HG03520 (cell line): ENCODE measurements at regions not wholly inside any gene's neighbourhood (a gene's known extent, or its start where the extent isn't known, plus 50 kb on each side); places are given as distances from the start of the nearest gene placed in this dataset.

ENCODE experiments used
- ATAC-seq: cut with Tn5 transposase; IDR thresholded peaks from one replicate; pipeline ENCODE4 v1.9.1; 2021; ENCODE audit warnings: mild to moderate bottlenecking, moderate library complexity; ENCODE audit not compliant: unreplicated experiment

DNA sequence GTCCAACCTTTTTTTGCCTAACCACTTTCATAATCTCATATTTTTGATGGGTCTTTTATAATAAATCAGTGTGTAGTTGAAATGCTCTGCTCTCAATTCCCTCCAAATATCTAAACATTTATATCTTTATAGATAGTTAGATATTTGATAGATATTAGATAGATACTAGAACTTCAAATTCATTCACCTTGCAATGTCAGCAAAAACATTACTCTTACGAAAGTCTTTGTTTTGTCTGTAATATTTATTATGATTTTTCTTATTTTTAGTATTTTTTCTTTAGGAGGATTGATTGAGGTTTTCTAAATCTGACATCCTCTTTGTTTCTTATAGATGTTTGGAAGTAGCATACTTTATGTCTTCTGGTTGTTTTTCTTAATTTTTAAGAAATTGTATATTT lies 2563.6 kb downstream of the PCDH7 start:
- no peak for ATAC-seq

DNA sequence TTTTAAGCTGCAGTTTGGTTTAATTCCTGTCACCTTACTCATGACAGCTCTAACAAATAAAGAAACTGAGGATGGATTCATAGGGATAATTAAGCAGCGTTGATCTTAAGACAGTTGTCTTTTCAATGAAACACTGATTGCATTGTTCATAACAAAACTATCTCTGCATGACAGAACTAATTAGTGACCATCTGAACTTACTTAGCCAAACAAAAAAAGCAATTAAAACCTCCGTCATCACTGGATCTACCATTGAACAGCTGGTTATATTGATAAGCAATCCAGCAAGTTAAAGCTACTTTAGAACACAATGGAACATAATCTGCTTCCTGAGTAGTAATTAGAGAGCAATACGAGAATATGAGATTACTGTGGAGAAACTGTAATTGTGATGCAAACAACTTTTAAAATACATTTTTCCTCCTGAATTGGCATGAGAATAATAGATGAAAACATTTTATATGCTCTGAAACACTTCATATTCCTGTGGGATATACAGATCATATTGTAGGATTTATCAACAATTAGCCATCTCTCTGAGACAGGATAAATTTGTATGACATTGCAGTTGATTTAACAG lies 2576.8 kb downstream of the PCDH7 start:
- ATAC-seq = no peak

DNA sequence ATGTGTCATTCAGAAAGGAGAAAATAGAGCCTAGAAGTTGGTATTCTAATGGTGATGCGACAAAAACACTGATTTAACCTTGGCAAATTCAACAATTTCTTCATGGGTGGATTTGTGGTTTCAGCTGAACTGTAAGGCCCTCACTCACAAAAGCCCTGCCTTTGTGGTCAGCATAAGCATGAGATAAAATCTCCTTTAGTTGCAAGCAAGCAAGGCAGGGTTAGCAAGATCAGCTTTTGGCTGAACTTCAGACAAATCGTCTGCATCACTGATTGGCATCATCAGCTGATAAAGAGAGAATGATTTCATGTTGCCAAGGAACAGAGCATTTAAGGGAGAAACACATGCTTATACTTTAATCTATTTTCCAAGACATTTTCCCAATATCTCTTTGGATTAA lies 2582.2 kb downstream of the PCDH7 start:
- no peak for ATAC-seq

DNA sequence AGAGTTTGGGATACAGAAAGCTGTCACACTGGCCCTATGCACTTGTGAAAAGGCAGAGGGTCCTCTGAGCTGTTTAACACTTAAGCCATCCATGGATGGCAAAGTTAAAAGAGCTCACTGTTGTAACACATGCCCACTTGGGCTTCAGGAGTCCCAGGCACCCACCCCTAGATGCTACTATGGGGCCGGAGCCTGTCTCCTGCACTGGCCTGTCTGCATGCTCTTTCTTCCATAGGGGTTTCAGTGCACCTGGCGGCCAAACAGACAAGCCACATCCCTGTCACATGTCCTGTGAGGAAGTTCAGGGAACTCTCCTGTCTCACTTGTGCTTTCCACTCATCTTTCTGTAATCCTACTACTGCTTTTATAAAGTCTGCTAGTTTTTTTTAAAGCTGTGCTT lies 2586.0 kb downstream of the PCDH7 start:
- ATAC-seq = no peak

DNA sequence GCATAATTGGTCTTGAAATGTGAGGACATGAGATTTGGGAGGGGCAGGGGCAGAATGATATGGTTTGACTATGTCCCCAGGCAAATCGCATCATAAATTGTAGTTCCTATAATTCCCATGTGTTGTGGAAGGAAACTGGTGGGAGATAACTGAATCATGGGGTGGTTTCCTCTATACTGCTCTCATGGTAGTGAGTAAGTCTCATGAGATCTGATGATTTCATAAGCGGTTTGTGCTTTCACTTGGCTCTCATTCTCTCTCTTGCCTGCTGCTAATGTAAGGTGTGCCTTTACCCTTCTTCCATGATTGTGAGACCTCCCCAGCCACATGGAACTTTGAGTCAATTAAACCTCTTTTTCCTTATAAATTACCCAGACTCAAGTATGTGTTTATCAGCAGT lies 2595.9 kb downstream of the PCDH7 start:
- no peak for ATAC-seq

DNA sequence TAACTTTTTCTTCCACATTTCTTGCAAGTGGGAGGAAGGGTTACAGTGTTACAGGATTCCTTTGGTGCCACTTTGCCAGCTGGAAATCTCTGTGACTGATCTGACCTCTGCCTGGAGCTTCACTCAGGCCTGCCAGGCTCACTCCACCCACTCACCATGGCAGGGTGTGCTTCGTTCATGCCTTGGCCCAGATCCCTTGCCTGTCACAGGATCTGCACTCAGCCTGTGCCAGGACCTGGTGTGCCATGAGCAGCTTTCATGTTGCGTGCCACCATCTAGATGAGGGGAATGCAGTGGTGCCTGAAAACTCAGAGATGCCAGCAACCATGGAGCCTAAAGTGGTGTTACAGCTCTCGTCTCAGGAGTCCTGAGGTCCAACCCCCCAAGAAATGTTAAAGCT lies 2596.4 kb downstream of the PCDH7 start:
- no peak for ATAC-seq

DNA sequence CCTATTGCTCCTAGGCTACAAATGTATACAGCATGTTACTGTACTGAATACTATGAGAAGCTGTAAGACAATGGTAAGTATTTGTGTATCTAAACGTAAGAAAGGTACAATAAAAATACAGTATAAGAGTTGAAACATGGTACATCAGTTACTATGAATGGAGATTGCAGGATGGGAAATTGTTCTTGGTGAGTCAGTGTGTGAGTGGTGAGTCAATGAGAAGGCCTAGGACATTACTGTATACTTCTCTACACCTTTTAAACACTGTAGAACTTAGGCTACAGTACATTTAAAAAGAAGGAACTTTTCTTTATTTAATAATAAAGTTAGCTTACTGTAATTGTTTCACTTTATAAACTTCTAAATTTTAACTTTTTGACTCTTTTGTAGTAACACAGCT lies 2603.2 kb downstream of the PCDH7 start:
- ATAC-seq = no peak

DNA sequence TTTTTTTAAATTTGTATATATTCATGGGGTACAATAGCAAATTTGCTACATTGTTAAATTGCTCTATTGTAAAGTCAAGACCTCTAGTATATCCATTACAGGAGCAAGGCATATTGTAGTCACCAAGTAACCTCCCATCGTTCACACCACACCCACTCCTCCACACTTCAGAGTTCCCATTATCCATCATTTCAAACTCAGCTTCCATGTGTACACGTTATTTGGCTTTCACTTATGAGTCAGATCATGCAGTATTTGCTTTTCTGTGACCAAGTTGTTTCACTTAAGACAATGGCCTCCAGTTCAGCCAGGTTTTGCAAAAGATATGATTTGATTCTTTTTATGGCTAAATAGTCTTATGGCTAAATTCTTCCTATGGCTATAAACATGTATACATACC lies 2614.2 kb downstream of the PCDH7 start:
- ATAC-seq = no peak

DNA sequence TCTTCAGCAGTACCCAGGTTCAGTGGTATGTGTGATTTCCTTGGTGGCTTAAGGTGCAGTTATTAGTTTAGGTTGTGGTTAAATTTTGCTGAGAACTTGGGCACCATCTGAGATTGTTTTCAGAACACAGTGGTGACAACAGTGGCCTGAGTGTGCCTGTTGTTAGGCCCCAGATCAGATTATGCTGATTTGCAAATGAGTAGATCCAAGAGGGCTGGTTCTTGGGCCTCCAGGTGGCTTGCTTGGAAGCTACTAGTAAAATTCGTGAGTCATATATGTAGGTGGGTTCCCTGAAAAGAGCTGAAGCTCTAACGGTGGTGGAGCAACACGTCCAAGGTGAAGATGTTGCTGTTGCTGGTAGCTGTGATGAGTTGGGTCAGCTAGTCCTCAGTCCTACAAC lies 2619.6 kb downstream of the PCDH7 start:
- no peak for ATAC-seq

DNA sequence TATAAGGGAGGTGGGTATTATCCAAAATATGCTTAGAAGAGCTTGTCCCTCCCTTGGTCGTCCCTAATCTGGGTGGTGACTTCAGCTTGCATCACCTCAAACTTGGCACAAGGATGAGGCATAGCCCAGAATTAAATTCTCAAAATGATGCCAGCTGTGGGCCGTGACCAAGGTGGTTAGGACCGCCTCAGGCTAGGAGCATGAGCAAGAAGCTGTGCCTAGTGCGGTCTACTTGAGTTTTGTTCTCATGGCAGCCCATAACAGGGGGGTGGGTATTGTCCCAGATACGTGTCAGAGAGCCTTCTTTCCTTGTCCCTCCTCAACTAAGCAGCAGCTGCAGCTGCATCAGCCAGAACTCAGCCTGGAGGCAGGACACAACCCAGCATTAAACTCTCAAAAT lies 2620.0 kb downstream of the PCDH7 start:
- ATAC-seq = no peak

DNA sequence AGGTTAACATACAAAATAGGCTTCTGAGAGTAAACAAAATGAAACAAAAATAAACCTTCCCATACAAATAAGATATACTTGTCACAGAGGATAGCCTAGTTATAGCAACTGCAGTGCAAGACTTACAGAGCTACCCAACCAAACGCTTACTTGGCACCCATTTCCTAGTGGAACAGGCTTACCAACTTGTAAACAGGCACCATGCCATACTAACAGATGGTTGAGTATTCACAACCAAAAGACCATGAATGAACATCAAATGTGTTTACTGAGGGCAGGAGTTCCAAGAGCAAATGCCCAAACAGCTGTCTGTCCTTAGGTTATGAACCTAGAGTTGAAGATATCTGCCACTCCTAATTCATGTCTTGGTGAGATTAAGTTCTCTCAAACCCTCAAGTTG lies 2629.2 kb downstream of the PCDH7 start:
- no peak for ATAC-seq

DNA sequence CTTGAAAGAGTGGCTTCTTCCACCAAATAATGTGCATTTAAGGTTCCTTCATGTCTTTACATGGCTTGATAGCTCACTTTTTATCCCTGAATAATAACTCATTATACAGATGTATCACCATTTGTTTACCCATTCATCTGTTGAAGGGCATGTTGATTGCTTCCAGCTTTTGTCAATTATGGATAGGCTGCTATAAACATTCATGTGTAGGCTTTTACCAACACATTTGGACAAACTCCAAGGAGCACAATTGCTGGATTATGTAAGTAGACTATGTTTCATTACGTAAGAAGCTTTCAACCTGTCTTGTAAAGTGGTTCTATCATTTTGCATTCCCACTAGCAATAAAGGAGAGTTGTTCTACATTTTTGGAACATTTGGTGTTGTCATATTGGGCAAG lies 2637.0 kb downstream of the PCDH7 start:
- ATAC-seq = no peak

DNA sequence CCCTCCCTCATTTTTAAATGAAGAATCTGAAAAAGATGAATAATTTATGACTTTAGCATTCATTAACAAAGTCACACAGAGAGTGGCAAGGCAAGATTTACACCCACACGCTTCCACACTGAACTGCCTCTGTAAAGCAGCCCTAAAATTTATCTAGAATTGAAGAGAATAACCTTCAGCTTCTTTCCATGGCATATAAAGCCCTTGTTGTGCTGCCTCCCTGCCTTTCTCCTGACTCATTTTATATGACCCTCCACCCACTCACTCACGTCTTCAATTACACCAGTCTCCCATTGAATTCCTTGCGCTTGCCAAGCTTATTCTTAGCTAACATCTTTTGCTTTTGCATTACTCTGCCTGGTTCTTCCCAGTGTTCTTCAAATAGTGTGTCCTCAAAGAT lies 2649.3 kb downstream of the PCDH7 start:
- no peak for ATAC-seq

DNA sequence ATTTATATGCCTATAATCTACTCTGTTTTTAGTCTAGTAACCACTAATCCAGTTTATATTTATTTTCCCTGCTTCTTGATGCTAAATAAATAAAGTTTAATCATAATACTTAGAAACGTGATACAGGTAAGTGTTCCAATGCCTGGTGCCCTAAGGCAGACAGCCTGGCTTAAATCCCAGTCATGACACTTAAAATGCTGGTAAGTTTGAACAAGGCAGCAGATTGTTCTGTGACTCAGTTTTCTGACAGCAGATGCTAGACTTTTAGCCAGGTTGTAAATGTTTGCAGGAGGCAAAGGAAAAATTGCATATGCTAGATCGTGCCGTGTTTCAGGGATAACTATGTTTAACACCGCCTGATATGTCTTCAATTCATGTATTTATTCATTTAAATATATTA lies 2661.6 kb downstream of the PCDH7 start:
- ATAC-seq = no peak

DNA sequence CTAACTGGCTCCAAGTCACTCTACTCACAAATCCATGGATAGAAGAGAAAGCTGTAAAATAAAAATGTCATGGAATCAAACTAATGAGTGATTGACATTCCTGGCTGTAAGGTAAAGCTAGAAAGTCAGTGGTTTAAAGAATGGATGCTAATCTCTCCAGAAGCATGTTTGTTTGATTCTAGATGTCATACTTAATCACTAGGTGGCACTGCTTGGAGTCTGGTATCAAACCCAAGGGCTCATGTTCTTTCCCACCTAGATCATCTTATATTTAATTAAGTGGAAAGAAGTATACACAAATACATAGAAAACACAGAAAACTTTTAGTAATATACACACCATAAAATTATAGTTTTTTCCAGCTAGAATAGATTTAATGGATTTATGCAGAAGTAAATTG lies 2666.6 kb downstream of the PCDH7 start:
- no peak for ATAC-seq

DNA sequence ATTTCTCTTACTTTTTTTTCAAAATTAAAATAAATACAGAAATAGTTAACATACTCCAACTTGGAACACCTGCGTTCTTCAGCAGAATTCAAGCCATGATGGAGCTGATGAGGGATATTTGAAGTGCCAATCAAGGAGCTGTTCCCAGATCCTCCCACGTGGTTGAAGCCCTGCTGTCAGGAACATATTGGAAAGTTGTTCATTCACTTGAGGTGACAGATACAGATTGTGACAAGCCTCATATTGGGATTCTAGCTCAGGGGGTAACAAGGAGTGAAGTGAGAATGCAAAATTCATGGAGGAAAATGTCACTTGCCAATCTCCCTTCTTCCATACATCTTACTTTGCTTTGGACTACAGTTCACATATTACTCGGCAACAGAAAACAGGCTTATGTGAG lies 2670.8 kb downstream of the PCDH7 start:
- ATAC-seq = no peak

DNA sequence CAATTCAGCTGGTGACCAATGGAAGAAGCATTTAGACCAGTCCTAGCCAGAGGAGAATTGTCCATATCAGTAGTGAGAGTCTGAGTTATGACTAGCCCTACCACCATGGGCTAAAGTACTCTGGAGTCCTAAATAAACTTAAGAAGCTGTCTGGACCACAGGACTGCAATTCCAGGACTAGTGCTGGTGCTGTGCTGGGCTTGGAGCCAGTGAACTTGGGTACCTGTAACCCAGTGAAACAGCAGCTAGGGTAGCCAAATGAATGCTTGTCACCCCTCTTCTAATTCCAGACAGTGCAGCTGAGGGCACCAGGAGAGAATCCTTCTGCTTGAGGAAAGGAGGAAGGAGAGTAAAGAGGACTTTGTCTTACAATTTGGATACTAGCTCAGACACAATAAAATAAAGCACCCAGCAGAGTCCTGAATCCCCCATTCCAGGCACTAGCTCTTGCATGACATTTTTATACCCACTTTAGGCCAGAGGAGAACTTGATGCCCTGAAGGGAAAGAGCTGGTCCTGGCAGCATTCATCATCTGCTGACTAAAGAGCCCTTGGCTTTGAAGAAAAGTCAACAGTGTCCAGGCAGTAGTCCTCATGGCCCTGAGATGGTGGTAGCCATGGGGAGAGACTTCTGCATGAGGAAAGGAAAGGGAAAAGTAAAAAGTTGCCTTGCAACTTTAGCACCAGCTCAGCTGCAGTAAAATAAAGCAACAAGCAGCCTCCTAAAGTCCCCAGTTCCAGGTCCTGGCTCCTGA lies 2675.7 kb downstream of the PCDH7 start:
- ATAC-seq = no peak

DNA sequence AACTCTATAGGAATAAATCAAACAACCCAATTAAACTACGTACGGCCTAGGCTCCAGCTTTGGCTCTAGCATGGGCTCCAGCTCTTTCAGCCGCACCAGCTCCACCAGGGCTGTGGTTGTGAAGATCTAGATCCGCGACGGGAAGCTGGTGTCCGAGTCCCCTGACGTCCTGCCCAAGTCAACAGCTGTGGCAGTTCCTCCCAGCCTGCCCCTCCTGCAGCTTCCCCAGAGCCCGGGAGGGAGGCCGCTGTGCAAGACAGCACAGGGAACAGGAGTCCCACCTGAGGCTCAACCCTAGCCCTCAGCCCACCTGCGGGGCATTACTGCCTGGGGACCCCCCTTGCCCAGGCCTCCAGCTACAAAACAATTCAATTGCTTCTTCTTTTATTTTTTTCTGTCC lies 2680.3 kb downstream of the PCDH7 start:
- no peak for ATAC-seq

DNA sequence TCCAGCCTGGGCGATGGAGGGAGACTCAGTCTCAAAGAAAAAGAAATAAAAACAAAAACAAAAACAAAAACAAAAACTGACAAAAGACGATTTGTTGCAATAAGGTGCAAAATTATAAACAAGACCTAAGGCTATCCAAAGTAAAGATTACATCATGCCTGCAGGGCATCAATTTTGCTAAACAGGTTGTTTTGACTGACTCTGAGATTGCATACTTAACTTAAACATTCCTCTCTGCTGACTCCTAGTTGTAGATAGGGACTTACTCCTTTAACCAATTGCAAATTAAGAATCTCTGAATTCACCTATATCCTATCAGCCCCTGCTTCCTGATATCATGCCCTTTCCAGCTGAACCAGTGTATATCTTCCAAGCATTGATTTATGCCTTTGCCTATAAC lies 2687.3 kb downstream of the PCDH7 start:
- ATAC-seq = no peak

DNA sequence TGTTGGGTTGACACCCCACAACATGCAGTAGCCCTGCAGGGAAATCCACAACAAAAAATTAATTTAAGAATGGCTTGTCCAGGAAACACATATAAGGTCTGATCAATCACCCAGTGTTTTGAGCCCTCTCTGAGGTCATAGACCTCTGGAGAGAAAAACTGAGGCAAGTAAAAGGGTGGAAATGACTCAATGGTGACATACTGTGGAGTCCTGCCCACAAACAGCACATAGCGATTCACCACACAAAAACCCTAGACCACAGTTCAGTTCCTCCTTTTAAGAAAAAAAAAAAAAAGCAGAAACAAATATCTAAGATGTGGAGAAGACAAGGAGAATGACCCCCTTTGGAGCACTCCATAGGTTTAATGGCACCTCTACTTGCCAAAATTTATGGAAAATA lies 2691.0 kb downstream of the PCDH7 start:
- no peak for ATAC-seq

DNA sequence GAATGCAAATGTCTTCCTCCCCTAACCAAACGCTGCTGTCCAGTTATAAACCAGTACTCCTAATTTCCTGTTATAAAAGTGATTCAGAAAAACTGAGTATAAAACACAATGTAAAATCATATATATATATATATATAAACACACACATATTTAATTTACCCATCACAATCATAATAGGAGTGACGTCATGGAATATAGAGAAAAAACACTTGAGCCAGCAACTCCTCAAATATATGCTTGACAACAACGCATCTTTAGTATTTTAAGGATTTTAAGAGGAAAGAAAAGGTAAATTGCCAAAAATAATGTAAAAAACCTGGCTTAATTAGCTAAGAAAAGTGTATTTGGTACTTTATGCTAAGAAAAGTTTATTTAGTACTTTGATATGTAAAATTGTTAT lies 2701.7 kb downstream of the PCDH7 start:
- ATAC-seq = no peak

DNA sequence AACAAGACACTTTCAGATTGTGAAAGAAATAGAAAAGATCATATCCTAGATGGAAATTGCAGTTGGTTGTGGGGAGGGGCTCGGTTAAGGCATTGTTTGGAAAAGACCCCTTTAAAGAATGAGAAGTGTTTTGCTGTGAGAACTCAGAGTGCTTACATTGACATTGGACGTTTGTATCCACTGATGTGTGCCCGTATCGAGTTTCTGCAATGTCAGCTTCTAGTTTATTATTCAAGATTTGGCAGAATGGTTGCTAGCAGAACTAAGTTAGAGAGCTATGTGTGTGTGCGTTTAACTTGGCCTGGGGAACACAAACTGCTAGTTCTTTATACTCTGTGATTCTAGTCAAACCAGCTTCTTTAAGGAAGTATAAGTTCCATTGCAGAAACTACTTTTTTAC lies 2702.5 kb downstream of the PCDH7 start:
- no peak for ATAC-seq

DNA sequence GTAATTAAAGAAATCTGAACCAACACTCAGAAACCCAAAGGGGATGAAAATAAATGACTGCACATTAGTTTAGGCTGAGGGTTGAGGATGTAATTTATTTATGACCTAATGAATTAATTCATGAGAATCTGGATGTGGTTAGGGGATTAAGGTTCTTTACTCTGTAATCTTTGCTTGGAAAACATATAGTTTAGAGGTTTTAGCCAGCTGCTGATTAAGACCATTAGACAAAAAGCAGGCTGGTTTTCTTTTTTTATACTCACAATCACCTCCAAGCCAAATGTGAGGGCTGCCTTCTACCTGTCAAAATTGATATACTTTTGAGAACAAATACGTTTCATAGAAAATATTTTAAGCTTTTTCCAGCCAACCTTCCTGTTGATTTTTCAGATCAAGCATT lies 2705.8 kb downstream of the PCDH7 start:
- ATAC-seq = no peak
